Omental fat pad (tissue), 3 donors: ENCODE measurements at regions not wholly inside any gene's neighbourhood (a gene's known extent, or its start where the extent isn't known, plus 50 kb on each side); places are given as distances from the start of the nearest gene placed in this dataset.

ENCODE experiments used
- ATAC-seq: fragments of 150-250 bp; one replicate; pipeline ENCODE4 v1.9.1; 2016; ENCODE audit warnings: mild to moderate bottlenecking, moderate library complexity; ENCODE audit not compliant: low FRiP score
- DNase-seq: peaks from one replicate; pipeline ENCODE4 v3.0.0-alpha.2; 2019; ENCODE audit warnings: low spot score
- TF ChIP-seq, protein P1 (sequence below), 3 donors: fragments of 450-650 bp; IDR thresholded peaks; one replicate each; pipeline ENCODE4 v1.5.1; 2016 to 2017; ENCODE audit warnings: antibody characterized with exemption in 3 of 3, mild to moderate bottlenecking in 3 of 3, moderate library complexity in 2 of 3

DNA sequence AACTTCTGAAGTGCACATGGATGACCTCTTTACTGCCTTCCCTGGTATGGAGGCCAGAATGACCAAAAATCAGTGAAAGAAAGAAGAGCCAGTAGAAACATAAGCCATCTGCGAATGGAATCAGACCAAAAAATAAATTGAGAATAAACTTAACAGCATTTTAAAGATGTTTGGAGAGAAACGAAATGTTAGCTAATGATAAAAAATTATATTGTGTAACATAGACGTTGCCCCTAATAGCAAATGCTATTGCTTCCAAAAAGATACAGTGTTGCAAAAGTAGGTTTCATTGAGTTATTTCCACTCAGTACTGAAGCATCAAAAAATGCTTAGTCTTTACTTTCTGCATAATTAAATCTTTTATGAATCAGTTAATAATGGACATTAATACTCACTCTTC, 371.7 kb downstream of the LIG4 start:
- no peak for ATAC-seq
- DNase-seq = no peak
- TF ChIP-seq, protein P1, sequence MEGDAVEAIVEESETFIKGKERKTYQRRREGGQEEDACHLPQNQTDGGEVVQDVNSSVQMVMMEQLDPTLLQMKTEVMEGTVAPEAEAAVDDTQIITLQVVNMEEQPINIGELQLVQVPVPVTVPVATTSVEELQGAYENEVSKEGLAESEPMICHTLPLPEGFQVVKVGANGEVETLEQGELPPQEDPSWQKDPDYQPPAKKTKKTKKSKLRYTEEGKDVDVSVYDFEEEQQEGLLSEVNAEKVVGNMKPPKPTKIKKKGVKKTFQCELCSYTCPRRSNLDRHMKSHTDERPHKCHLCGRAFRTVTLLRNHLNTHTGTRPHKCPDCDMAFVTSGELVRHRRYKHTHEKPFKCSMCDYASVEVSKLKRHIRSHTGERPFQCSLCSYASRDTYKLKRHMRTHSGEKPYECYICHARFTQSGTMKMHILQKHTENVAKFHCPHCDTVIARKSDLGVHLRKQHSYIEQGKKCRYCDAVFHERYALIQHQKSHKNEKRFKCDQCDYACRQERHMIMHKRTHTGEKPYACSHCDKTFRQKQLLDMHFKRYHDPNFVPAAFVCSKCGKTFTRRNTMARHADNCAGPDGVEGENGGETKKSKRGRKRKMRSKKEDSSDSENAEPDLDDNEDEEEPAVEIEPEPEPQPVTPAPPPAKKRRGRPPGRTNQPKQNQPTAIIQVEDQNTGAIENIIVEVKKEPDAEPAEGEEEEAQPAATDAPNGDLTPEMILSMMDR (IDR thresholded peaks at IDR 0.05) = no peak

DNA sequence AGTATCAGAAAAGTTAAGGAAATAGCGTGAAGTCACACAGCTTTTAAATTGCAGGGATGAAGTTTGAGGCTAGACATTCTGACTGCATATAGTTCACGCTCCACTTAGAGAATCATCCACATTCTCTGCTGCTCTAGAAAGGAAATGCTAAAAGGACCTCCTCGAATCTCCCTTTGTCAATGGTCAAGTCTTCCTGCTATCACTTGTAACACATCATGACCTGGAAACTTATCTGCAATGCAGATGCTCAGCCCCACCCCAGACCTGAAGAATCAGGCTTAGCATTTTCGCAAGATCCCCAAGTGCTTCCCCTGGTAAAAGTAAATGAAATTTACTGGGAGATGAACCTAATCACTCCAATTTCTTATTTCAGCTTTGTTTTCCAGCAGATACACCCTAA, 372.1 kb downstream of the LIG4 start:
- TF ChIP-seq, protein P1 (IDR thresholded peaks at IDR 0.05) = no peak
- DNase-seq (no peak), ATAC-seq (no peak)

DNA sequence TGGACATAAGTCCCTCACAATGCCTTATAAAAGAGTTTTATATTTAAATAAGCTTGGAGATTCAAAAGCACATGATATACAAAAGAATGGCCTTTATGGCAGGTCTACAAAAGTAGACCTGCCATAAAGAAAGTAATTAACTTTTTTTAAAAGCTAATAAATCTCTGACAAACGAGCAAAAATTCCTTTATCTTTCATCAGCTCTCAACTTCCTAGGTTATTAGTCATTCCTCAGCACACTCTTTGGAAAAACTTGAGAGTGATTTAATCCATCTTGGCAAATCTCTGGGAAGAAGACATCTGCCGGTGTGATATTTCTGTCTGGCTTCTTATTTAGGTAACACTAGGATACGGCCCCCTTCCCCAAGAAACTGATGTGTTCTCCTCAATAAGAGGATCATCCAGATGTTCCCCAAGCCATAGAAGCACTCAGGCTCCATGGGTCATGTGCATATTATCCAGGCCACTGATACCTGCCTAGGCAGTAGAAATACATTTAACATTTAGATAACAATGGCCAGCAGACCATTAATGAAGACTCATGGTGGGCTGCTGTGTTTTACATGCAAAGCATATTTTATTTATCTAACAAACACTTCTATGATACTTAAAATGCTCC, 372.7 kb downstream of the LIG4 start:
- peak; percentile 57 for ATAC-seq
- DNase-seq = no peak
- TF ChIP-seq, protein P1 (IDR thresholded peaks at IDR 0.05) = no peak

DNA sequence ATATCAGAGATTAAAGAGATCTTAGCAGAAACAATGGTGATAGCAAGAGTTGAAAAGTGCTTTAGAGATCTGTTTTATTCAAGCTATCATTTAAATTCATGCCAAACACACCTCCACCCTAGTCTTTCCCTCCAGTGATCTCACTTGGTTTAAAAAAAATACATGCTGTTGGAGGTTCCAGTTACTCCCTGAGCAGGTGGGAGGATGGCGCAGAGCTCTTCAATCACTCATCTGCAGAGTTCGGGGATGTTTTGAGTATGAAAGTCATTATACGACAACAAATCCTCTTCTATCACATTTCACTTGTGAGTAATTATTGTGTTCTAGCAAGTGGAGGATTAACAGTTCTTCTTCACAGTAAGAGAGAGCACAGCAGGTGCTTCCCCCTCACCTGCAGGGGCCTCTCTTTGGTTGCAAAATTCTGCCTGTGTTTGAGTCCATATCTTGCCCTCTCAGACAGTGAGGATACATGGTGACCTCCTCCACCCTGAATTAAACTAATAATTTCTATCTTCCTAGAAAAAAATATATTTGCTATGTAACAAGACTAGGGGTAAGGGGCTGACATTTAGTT, 376.7 kb downstream of the LIG4 start:
- TF ChIP-seq, protein P1 (IDR thresholded peaks at IDR 0.05) = no peak
- DNase-seq = no peak
- no peak for ATAC-seq

DNA sequence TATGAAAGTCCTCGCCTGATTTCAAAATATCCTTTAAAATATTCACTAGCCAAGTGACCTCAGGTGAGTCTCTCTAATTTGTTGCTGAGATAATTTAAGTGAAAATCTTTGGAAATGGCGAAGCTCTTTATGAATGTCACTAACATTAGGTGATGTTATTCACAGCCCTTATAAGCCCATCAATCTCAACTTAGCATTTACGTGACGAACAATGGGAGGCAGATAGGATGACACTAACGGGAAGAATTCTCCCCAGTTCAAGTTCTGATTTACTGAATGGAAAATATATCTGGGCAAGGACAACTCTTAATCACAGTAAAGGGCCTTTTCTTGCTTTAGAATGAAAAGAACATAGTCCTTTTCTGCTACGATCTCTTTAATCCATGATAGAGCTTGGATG, 378.7 kb downstream of the LIG4 start:
- DNase-seq (no peak), ATAC-seq (no peak)
- TF ChIP-seq, protein P1 (IDR thresholded peaks at IDR 0.05) = no peak

DNA sequence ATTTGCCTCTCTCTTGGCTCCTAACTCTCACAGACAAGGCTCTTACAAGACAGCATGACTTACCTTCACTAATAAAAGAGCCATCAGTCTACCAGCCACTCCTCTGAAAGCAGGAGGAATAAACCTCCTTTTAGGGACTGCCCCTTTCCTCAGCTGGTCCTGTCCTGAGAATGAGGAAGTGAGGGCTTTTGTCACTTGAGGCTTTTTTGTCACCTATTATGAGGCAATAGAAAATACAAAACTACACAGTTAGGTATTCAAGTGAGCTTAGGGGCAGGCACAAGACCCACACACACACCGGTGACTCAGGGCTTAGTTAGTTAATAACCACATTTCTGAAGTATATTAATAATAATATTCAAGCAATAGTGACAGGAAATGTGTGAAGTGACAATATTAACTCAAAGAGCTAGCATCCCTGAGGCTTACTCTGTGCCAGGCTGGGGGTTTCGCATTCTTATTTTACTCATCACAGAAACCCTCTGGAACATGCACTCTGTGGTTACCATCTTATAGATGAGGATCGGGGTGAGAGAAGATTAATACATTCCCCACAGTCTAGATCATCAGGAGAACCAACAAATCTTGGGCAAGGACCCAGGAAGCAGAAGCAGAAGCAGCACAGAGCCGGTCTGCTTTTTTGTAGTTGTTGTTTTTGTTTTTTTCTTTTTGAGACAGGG, 379.9 kb downstream of the LIG4 start:
- ATAC-seq (no peak), DNase-seq (no peak)
- TF ChIP-seq, protein P1 (IDR thresholded peaks at IDR 0.05) = no peak

DNA sequence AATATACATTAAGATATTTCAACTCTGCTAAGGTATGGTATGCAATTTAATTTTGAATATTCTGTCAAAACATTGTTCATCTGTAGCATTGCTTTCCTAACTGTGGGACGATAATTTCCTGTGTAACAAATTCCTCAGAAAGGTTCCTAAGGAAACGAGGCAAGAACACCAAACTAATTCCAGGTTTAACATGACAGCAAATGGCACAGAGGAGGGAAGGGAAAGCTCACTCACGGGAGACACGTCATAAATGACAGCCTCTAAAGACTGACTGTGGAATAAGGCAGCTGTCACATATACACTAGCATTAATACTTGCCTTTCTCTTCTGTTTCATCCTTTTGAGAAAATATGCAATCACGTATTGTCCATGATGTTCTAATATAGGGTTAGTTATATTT, 380.6 kb downstream of the LIG4 start:
- no peak for DNase-seq
- ATAC-seq = no peak
- TF ChIP-seq, protein P1 (IDR thresholded peaks at IDR 0.05) = no peak
